CD4-positive, alpha-beta T cell treated with Interleukin-10 for 1 hour (primary cell): ENCODE measurements at regions not wholly inside any gene's neighbourhood (a gene's known extent, or its start where the extent isn't known, plus 50 kb on each side); places are given as distances from the start of the nearest gene placed in this dataset.
"Not testable (repeated sequence)": the region's sequence is repeated elsewhere in the genome, so short reads cannot be mapped to it uniquely, and the experiment has no call there.

ENCODE experiments used
- DNase-seq: peaks from one replicate; pipeline ENCODE4 v3.0.0-alpha.2; 2020

- DNase-seq = no peak
Measured at GRCh38 chr1:238982736-238983135, 403.6 kb upstream of the CHRM3 start.

GRCh38 chr1:238981317-238981933 lies 404.9 kb upstream of the CHRM3 start:
- DNase-seq = no peak

GRCh38 chr1:238980053-238980452 lies 406.3 kb upstream of the CHRM3 start:
- no peak for DNase-seq

GRCh38 chr1:238964631-238965030 lies 421.7 kb upstream of the CHRM3 start:
- DNase-seq = no peak

- DNase-seq = no peak
Measured at GRCh38 chr1:238962941-238963340, 423.4 kb upstream of the CHRM3 start.

- no peak for DNase-seq
Measured at GRCh38 chr1:238961790-238962189, 424.6 kb upstream of the CHRM3 start.

- DNase-seq = no peak
Measured at GRCh38 chr1:238960071-238960470, 426.3 kb upstream of the CHRM3 start.

- DNase-seq = no peak
Measured at GRCh38 chr1:238955934-238956333, 430.4 kb upstream of the CHRM3 start.

- DNase-seq = no peak
Measured at GRCh38 chr1:238954865-238955264, 431.5 kb upstream of the CHRM3 start.

- DNase-seq = no peak
Measured at GRCh38 chr1:238953448-238954010, 432.8 kb upstream of the CHRM3 start.

- no peak for DNase-seq
Measured at GRCh38 chr1:238951809-238952208, 434.6 kb upstream of the CHRM3 start.

GRCh38 chr1:238950784-238951183 lies 435.6 kb upstream of the CHRM3 start:
- DNase-seq = no peak

- no peak for DNase-seq
Measured at GRCh38 chr1:238950017-238950416, 436.4 kb upstream of the CHRM3 start.

GRCh38 chr1:238944028-238944427 lies 442.3 kb upstream of the CHRM3 start:
- DNase-seq = no peak

GRCh38 chr1:238927899-238928298 lies 458.5 kb upstream of the CHRM3 start:
- DNase-seq = no peak

GRCh38 chr1:238916828-238917227 lies 469.5 kb upstream of the CHRM3 start:
- no peak for DNase-seq

GRCh38 chr1:238914346-238914745 lies 472.0 kb upstream of the CHRM3 start:
- DNase-seq = no peak

GRCh38 chr1:238913210-238913609 lies 473.2 kb upstream of the CHRM3 start:
- no peak for DNase-seq

GRCh38 chr1:238912148-238912547 lies 474.2 kb upstream of the CHRM3 start:
- DNase-seq = no peak

GRCh38 chr1:238902752-238903151 lies 483.6 kb upstream of the CHRM3 start:
- not testable (repeated sequence) for DNase-seq

GRCh38 chr1:238900334-238900865 lies 486.0 kb upstream of the CHRM3 start:
- DNase-seq = no peak

- no peak for DNase-seq
Measured at GRCh38 chr1:238898856-238899255, 487.5 kb upstream of the CHRM3 start.

- DNase-seq = no peak
Measured at GRCh38 chr1:238895911-238896310, 490.5 kb upstream of the CHRM3 start.

GRCh38 chr1:238892612-238893011 lies 493.8 kb upstream of the CHRM3 start:
- no peak for DNase-seq
